GM19397 (cell line): ENCODE measurements at regions not wholly inside any gene's neighbourhood (a gene's known extent, or its start where the extent isn't known, plus 50 kb on each side); places are given as distances from the start of the nearest gene placed in this dataset.
"Not testable (repeated sequence)": the region's sequence is repeated elsewhere in the genome, so short reads cannot be mapped to it uniquely, and the experiment has no call there.

Experiments used
- ATAC-seq: cut with Tn5 transposase; IDR thresholded peaks from one replicate; pipeline ENCODE4 v1.9.1; 2021; ENCODE audit warnings: mild to moderate bottlenecking, moderate library complexity; ENCODE audit not compliant: unreplicated experiment

GRCh38 chr11:87666730-87667129 is 508.5 kb downstream of the RAB38 start:
- ATAC-seq: no peak

- no peak for ATAC-seq
These were observed 513.0 kb downstream of the RAB38 start for GRCh38 chr11:87662287-87662686.

- no peak for ATAC-seq
These were observed 514.1 kb downstream of the RAB38 start for GRCh38 chr11:87660926-87661660.

GRCh38 chr11:87659807-87660206 is 515.4 kb downstream of the RAB38 start:
- ATAC-seq: no peak

GRCh38 chr11:87645626-87646025 is 529.6 kb downstream of the RAB38 start:
- ATAC-seq: no peak

GRCh38 chr11:87639753-87640364 is 535.4 kb downstream of the RAB38 start:
- no peak for ATAC-seq

- no peak for ATAC-seq
These were observed 540.2 kb downstream of the RAB38 start for GRCh38 chr11:87635001-87635400.

GRCh38 chr11:87634331-87634730 is 540.9 kb downstream of the RAB38 start:
- no peak for ATAC-seq

GRCh38 chr11:87628957-87629356 is 546.3 kb downstream of the RAB38 start:
- ATAC-seq: no peak

GRCh38 chr11:87628026-87628580 is 547.1 kb downstream of the RAB38 start:
- no peak for ATAC-seq

GRCh38 chr11:87623531-87624365 is 551.5 kb downstream of the RAB38 start:
- not testable (repeated sequence) for ATAC-seq

GRCh38 chr11:87616511-87616910 is 558.7 kb downstream of the RAB38 start:
- ATAC-seq: no peak

GRCh38 chr11:87604350-87604749 is 566.6 kb downstream of the TMEM135 start:
- no peak for ATAC-seq

GRCh38 chr11:87603887-87604286 is 566.2 kb downstream of the TMEM135 start:
- ATAC-seq: no peak

- no peak for ATAC-seq
These were observed 565.0 kb downstream of the TMEM135 start for GRCh38 chr11:87602776-87603175.

GRCh38 chr11:87600938-87601337 is 563.2 kb downstream of the TMEM135 start:
- ATAC-seq: no peak

GRCh38 chr11:87597725-87598124 is 560.0 kb downstream of the TMEM135 start:
- ATAC-seq: no peak

- no peak for ATAC-seq
These were observed 558.4 kb downstream of the TMEM135 start for GRCh38 chr11:87596176-87596575.

GRCh38 chr11:87589082-87589481 is 551.3 kb downstream of the TMEM135 start:
- no peak for ATAC-seq

- ATAC-seq: not testable (repeated sequence)
These were observed 547.9 kb downstream of the TMEM135 start for GRCh38 chr11:87585613-87586012.

GRCh38 chr11:87583931-87584330 is 546.2 kb downstream of the TMEM135 start:
- ATAC-seq: no peak
